Sigmoid colon (tissue), 6 donors: ENCODE measurements at regions not wholly inside any gene's neighbourhood (a gene's known extent, or its start where the extent isn't known, plus 50 kb on each side); places are given as distances from the start of the nearest gene placed in this dataset.

Experiments used
- DNase-seq: peaks from one replicate; pipeline ENCODE4 v3.0.0-alpha.2; 2019
- H3K27ac ChIP-seq, 4 donors: fragments of 200-600 bp; sonication (generic); one replicate each; pipeline ENCODE4 v1.5.1; 2016 to 2019; ENCODE audit warnings: mild to moderate bottlenecking in 1 of 4
- H3K27me3 ChIP-seq, 3 donors: fragments of 200-600 bp; sonication (generic); one replicate each; pipeline ENCODE4 v1.5.1; 2019; ENCODE audit warnings: mild to moderate bottlenecking in 1 of 3
- H3K36me3 ChIP-seq, 4 donors: fragments of 200-600 bp; sonication (generic); one replicate each; pipeline ENCODE4 v1.5.1; 2016 to 2019
- H3K4me1 ChIP-seq, 4 donors: fragments of 200-600 bp; sonication (generic); one replicate each; pipeline ENCODE4 v1.5.1; 2017 to 2019
- H3K4me3 ChIP-seq, 4 donors: fragments of 200-600 bp; sonication (generic); one replicate each; pipeline ENCODE4 v1.5.1; 2017 to 2019; ENCODE audit warnings: mild to moderate bottlenecking in 2 of 4, moderate library complexity in 1 of 4
- H3K9me3 ChIP-seq, 4 donors: fragments of 200-600 bp in 3 of 4; sonication (generic) in 3 of 4; one replicate each; pipeline versions ENCODE4 v1.5.1 to v1.6.1; 2013 to 2019
- EP300 ChIP-seq, 4 donors: sonication (generic); formaldehyde crosslinking; IDR thresholded peaks; one replicate each; pipeline ENCODE4 v1.6.1; 2017; ENCODE audit warnings: antibody characterized with exemption in 4 of 4
- POLR2A ChIP-seq, 2 donors: fragments of 450-650 bp; IDR thresholded peaks; one replicate each; pipeline ENCODE4 v1.6.1; 2016; ENCODE audit warnings: antibody characterized with exemption in 2 of 2, mild to moderate bottlenecking in 2 of 2, moderate library complexity in 2 of 2
- POLR2AphosphoS5 ChIP-seq, 4 donors: sonication (generic); formaldehyde crosslinking; IDR thresholded peaks; one replicate each; pipeline ENCODE4 v1.6.1; 2017; ENCODE audit warnings: antibody characterized with exemption in 4 of 4
- WGBS, 2 donors: extraction: QIAGEN DNeasy Blood & Tissue Kit; methylation state at CpG; one replicate each; pipeline ENCODE4 v1.1.7; 2013; 5-methylcytosine and 5-hydroxymethylcytosine counted together
- intact Hi-C: fragments of 100-400 bp; cut with DNase I; formaldehyde crosslinking; loops from one replicate; pipeline ENCODE4 v1.15.1; 2023
- TF ChIP-seq, protein P1 (sequence below), 4 experiments: fragments of 450-650 bp in 3 of 4; fragments of 200-600 bp in 1 of 4; IDR thresholded peaks; one replicate each; pipeline ENCODE4 v1.5.1; 2016 to 2019; ENCODE audit warnings: antibody characterized with exemption in 4 of 4, mild to moderate bottlenecking in 3 of 4, moderate library complexity in 2 of 4
- donor health status: healthy with polysubstance abuse.
- donor health status: healthy.

- 74 to 88% methylated on average over 1 of the region's 1 CpG for WGBS, 2 donors
- H3K4me3 ChIP-seq = no peak overlapping the region
- H3K27me3 ChIP-seq = no peaks in the 10 kb centered on the region
- no peak for TF ChIP-seq POLR2A (IDR thresholded peaks at IDR 0.05)
- TF ChIP-seq POLR2AphosphoS5 (IDR thresholded peaks at IDR 0.05) = no peak
- TF ChIP-seq EP300 (IDR thresholded peaks at IDR 0.05) = no peak
- TF ChIP-seq, protein P1, sequence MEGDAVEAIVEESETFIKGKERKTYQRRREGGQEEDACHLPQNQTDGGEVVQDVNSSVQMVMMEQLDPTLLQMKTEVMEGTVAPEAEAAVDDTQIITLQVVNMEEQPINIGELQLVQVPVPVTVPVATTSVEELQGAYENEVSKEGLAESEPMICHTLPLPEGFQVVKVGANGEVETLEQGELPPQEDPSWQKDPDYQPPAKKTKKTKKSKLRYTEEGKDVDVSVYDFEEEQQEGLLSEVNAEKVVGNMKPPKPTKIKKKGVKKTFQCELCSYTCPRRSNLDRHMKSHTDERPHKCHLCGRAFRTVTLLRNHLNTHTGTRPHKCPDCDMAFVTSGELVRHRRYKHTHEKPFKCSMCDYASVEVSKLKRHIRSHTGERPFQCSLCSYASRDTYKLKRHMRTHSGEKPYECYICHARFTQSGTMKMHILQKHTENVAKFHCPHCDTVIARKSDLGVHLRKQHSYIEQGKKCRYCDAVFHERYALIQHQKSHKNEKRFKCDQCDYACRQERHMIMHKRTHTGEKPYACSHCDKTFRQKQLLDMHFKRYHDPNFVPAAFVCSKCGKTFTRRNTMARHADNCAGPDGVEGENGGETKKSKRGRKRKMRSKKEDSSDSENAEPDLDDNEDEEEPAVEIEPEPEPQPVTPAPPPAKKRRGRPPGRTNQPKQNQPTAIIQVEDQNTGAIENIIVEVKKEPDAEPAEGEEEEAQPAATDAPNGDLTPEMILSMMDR (IDR thresholded peaks at IDR 0.05) = no peak
- H3K4me1 ChIP-seq = peaks cover 0 to 13% (median 3%) of the 10 kb centered on the region in 4 donors
- H3K9me3 ChIP-seq = peaks cover 0 to 3% (median 0%) of the 10 kb centered on the region in 4 donors
- no peak for DNase-seq
- H3K27ac ChIP-seq = no peak overlapping the region
- H3K36me3 ChIP-seq = no peaks in the 10 kb centered on the region
- intact Hi-C loops = no loop called here
These were observed 348.6 kb upstream of the CCDC54 start for GRCh38 chr3:107028626-107029025.

- TF ChIP-seq POLR2A (IDR thresholded peaks at IDR 0.05) (no peak), EP300 (IDR thresholded peaks at IDR 0.05) (no peak), POLR2AphosphoS5 (IDR thresholded peaks at IDR 0.05) (no peak)
- TF ChIP-seq, protein P1 (IDR thresholded peaks at IDR 0.05) = no peak
- intact Hi-C loops = no loop called here
- WGBS, 2 donors = 93 to 96% methylated on average over 2 of the region's 2 CpGs
These were observed 345.1 kb upstream of the CCDC54 start for GRCh38 chr3:107032111-107032510.

DNA sequence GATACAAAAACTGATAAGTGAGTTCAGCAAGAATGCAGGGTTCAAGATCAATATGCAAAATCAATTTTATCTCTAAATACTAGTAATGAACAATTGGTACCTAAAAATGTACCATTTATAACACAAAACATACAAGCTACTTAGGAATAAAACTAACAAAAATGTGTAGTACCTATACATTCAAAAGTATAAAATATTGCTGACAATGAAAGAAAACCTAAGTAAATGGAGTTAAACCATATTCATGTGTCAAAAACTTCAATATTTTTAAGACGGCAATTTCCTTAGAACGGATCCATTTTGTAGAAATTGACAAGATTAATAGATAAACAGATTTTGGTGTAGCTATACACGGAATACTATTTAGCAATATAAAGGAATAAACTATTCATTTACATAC, 343.1 kb upstream of the CCDC54 start:
- no peaks in the 10 kb centered on the region for H3K27me3 ChIP-seq
- no peak overlapping the region for H3K27ac ChIP-seq
- H3K4me1 ChIP-seq = no peaks in the 10 kb centered on the region
- H3K36me3 ChIP-seq = no peaks in the 10 kb centered on the region
- no peak for DNase-seq
- H3K9me3 ChIP-seq = peaks cover 0 to 8% (median 2%) of the 10 kb centered on the region in 4 donors
- 83 to 92% methylated on average over 3 of the region's 3 CpGs for WGBS, 2 donors
- intact Hi-C loops = no loop called here
- TF ChIP-seq POLR2A (IDR thresholded peaks at IDR 0.05) = no peak
- TF ChIP-seq, protein P1 (IDR thresholded peaks at IDR 0.05) = no peak
- TF ChIP-seq EP300 (IDR thresholded peaks at IDR 0.05) = no peak
- no peak for TF ChIP-seq POLR2AphosphoS5 (IDR thresholded peaks at IDR 0.05)
- no peak overlapping the region for H3K4me3 ChIP-seq

More at GRCh38 chr3:107032111-107032510, 345.1 kb upstream of the CCDC54 start:
- Histone ChIP-seq H3K36me3 (no peaks in the 10 kb centered on the region), H3K27me3 (no peaks in the 10 kb centered on the region), H3K4me1 (no peaks in the 10 kb centered on the region), H3K27ac (no peak overlapping the region), H3K9me3 (peaks cover 0 to 8% (median 0%) of the 10 kb centered on the region in 4 donors), H3K4me3 (no peak overlapping the region)
- no peak for DNase-seq

- intact Hi-C loops = no loop called here
- WGBS, 2 donors = 83 to 85% methylated on average over 2 of the region's 2 CpGs
- no peak for TF ChIP-seq EP300 (IDR thresholded peaks at IDR 0.05)
- no peak for TF ChIP-seq POLR2A (IDR thresholded peaks at IDR 0.05)
- TF ChIP-seq, protein P1 (IDR thresholded peaks at IDR 0.05) = no peak
- TF ChIP-seq POLR2AphosphoS5 (IDR thresholded peaks at IDR 0.05) = no peak
These were observed 342.1 kb upstream of the CCDC54 start for GRCh38 chr3:107035176-107035575.

GRCh38 chr3:107044677-107045076, 332.6 kb upstream of the CCDC54 start:
- DNase-seq = no peak
- WGBS, 2 donors = 50 to 57% methylated on average over 1 of the region's 1 CpG
- H3K27me3 ChIP-seq = no peaks in the 10 kb centered on the region
- no peaks in the 10 kb centered on the region for H3K9me3 ChIP-seq
- no peak overlapping the region for H3K4me3 ChIP-seq
- intact Hi-C loops = no loop called here
- no peak overlapping the region for H3K27ac ChIP-seq
- TF ChIP-seq POLR2AphosphoS5 (IDR thresholded peaks at IDR 0.05) (no peak), EP300 (IDR thresholded peaks at IDR 0.05) (no peak), POLR2A (IDR thresholded peaks at IDR 0.05) (no peak)
- TF ChIP-seq, protein P1 (IDR thresholded peaks at IDR 0.05) = no peak
- no peaks in the 10 kb centered on the region for H3K4me1 ChIP-seq
- H3K36me3 ChIP-seq = no peaks in the 10 kb centered on the region

More at GRCh38 chr3:107035176-107035575, 342.1 kb upstream of the CCDC54 start:
- no peaks in the 10 kb centered on the region for H3K4me1 ChIP-seq
- DNase-seq = no peak
- H3K27ac ChIP-seq = no peak overlapping the region
- H3K4me3 ChIP-seq = no peak overlapping the region
- H3K9me3 ChIP-seq = peaks cover 0 to 8% (median 2%) of the 10 kb centered on the region in 4 donors
- H3K36me3 ChIP-seq = no peaks in the 10 kb centered on the region
- no peaks in the 10 kb centered on the region for H3K27me3 ChIP-seq
